Breast epithelium (tissue), 3 donors: ENCODE measurements at regions not wholly inside any gene's neighbourhood (a gene's known extent, or its start where the extent isn't known, plus 50 kb on each side); places are given as distances from the start of the nearest gene placed in this dataset.

ENCODE experiments used
- POLR2AphosphoS5 ChIP-seq, 3 donors: sonication (generic); formaldehyde crosslinking; IDR thresholded peaks; one replicate each; pipeline ENCODE4 v1.6.1; 2017; ENCODE audit warnings: antibody characterized with exemption in 3 of 3
- TF ChIP-seq, protein P1 (sequence below), 3 donors: fragments of 450-650 bp; IDR thresholded peaks; one replicate each; pipeline ENCODE4 v1.5.1; 2016 to 2017; ENCODE audit warnings: antibody characterized with exemption in 3 of 3, mild to moderate bottlenecking in 3 of 3, moderate library complexity in 3 of 3

DNA sequence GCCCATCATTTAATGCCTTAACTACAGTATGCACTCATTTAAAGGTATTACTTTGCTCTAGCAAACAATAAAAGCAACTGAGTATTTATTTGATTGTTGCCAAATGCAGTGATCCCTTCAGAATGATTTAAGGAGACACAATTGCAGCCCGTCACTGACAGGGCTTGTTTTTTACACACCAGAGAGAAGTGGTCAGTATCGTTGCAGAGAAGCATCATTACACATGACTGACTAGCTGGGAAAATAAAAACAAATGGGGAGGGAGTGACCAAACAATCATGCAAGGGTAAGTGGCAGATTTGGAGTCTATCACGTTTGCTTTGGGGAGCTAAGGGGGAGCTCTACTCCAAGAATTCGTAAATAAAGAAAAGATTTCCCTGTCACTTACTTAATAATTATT, 1685.3 kb upstream of the TENM3 start:
- TF ChIP-seq POLR2AphosphoS5 (IDR thresholded peaks at IDR 0.05): no peak
- TF ChIP-seq, protein P1, sequence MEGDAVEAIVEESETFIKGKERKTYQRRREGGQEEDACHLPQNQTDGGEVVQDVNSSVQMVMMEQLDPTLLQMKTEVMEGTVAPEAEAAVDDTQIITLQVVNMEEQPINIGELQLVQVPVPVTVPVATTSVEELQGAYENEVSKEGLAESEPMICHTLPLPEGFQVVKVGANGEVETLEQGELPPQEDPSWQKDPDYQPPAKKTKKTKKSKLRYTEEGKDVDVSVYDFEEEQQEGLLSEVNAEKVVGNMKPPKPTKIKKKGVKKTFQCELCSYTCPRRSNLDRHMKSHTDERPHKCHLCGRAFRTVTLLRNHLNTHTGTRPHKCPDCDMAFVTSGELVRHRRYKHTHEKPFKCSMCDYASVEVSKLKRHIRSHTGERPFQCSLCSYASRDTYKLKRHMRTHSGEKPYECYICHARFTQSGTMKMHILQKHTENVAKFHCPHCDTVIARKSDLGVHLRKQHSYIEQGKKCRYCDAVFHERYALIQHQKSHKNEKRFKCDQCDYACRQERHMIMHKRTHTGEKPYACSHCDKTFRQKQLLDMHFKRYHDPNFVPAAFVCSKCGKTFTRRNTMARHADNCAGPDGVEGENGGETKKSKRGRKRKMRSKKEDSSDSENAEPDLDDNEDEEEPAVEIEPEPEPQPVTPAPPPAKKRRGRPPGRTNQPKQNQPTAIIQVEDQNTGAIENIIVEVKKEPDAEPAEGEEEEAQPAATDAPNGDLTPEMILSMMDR (IDR thresholded peaks at IDR 0.05): no peak
